ENCODE measurements at regions not wholly inside any gene's neighbourhood (a gene's known extent, or its start where the extent isn't known, plus 50 kb on each side); places are given as distances from the start of the nearest gene placed in this dataset.

- H4K20me1 ChIP-seq, result no peaks in the 10 kb centered on the region
- H3K9ac ChIP-seq, result no peak overlapping the region
- no peaks in the 10 kb centered on the region for H3K27me3 ChIP-seq
Observed at GRCh38 chr2:49459314-49459993, 305.1 kb upstream of the FSHR start.

GRCh38 chr2:49444005-49444404, 289.7 kb upstream of the FSHR start:
- H3K9ac ChIP-seq, result no peak overlapping the region
- no peak overlapping the region for H3K4me2 ChIP-seq
- no peak overlapping the region for H3K27ac ChIP-seq
- H4K20me1 ChIP-seq, result no peaks in the 10 kb centered on the region
- no peak for TF ChIP-seq Cebpa-rat (IDR thresholded peaks at IDR 0.05)
- no peaks in the 10 kb centered on the region for H3K36me3 ChIP-seq
- no peaks in the 10 kb centered on the region for H3K9me3 ChIP-seq
- H3K4me3 ChIP-seq, result no peak overlapping the region
- no peaks in the 10 kb centered on the region for H3K27me3 ChIP-seq
- H3K4me1 ChIP-seq, result no peaks in the 10 kb centered on the region

More at GRCh38 chr2:49459314-49459993, 305.1 kb upstream of the FSHR start:
- Histone ChIP-seq H3K27ac (no peak overlapping the region), H3K36me3 (no peaks in the 10 kb centered on the region), H3K4me3 (no peak overlapping the region), H3K4me1 (no peaks in the 10 kb centered on the region), H3K4me2 (no peak overlapping the region), H3K9me3 (peaks cover 2% of the 10 kb centered on the region; the same call in 1 of the 2 replicates)
- no peak for TF ChIP-seq Cebpa-rat (IDR thresholded peaks at IDR 0.05)

GRCh38 chr2:49426996-49427395, 272.7 kb upstream of the FSHR start:
- H3K27me3 ChIP-seq, result no peaks in the 10 kb centered on the region
- H3K4me2 ChIP-seq, result no peak overlapping the region
- H3K9me3 ChIP-seq, result no peaks in the 10 kb centered on the region
- no peaks in the 10 kb centered on the region for H4K20me1 ChIP-seq
- H3K27ac ChIP-seq, result no peak overlapping the region
- H3K4me1 ChIP-seq, result no peaks in the 10 kb centered on the region
- TF ChIP-seq Cebpa-rat (IDR thresholded peaks at IDR 0.05), result no peak
- no peaks in the 10 kb centered on the region for H3K36me3 ChIP-seq
- no peak overlapping the region for H3K9ac ChIP-seq
- no peak overlapping the region for H3K4me3 ChIP-seq

GRCh38 chr2:49416252-49416651, 261.9 kb upstream of the FSHR start:
- no peaks in the 10 kb centered on the region for H3K36me3 ChIP-seq
- no peaks in the 10 kb centered on the region for H3K4me1 ChIP-seq
- no peak for TF ChIP-seq Cebpa-rat (IDR thresholded peaks at IDR 0.05)
- H3K27ac ChIP-seq, result no peak overlapping the region
- H3K4me2 ChIP-seq, result no peak overlapping the region
- no peaks in the 10 kb centered on the region for H4K20me1 ChIP-seq
- no peaks in the 10 kb centered on the region for H3K9me3 ChIP-seq
- no peaks in the 10 kb centered on the region for H3K27me3 ChIP-seq
- H3K9ac ChIP-seq, result no peak overlapping the region
- H3K4me3 ChIP-seq, result no peak overlapping the region

- Histone ChIP-seq H3K27me3 (no peaks in the 10 kb centered on the region), H3K4me2 (no peak overlapping the region), H3K27ac (no peak overlapping the region), H4K20me1 (no peaks in the 10 kb centered on the region), H3K4me3 (no peak overlapping the region), H3K36me3 (no peaks in the 10 kb centered on the region), H3K4me1 (no peaks in the 10 kb centered on the region), H3K9ac (no peak overlapping the region), H3K9me3 (no peaks in the 10 kb centered on the region)
- TF ChIP-seq Cebpa-rat (IDR thresholded peaks at IDR 0.05), result no peak
Observed at GRCh38 chr2:49404108-49404507, 249.8 kb upstream of the FSHR start.

- Histone ChIP-seq H3K36me3 (no peaks in the 10 kb centered on the region), H3K27me3 (no peaks in the 10 kb centered on the region), H3K4me1 (no peaks in the 10 kb centered on the region), H3K9me3 (no peaks in the 10 kb centered on the region), H3K27ac (no peak overlapping the region), H3K4me2 (no peak overlapping the region), H3K9ac (no peak overlapping the region), H3K4me3 (no peak overlapping the region), H4K20me1 (no peaks in the 10 kb centered on the region)
- no peak for TF ChIP-seq Cebpa-rat (IDR thresholded peaks at IDR 0.05)
Observed at GRCh38 chr2:49403637-49404036, 249.3 kb upstream of the FSHR start.

- H3K4me2 ChIP-seq, result no peak overlapping the region
- no peaks in the 10 kb centered on the region for H3K36me3 ChIP-seq
- no peaks in the 10 kb centered on the region for H3K4me1 ChIP-seq
- H3K9me3 ChIP-seq, result no peaks in the 10 kb centered on the region
- H3K27me3 ChIP-seq, result no peaks in the 10 kb centered on the region
- no peak overlapping the region for H3K9ac ChIP-seq
- H3K4me3 ChIP-seq, result no peak overlapping the region
- H4K20me1 ChIP-seq, result no peaks in the 10 kb centered on the region
- no peak for TF ChIP-seq Cebpa-rat (IDR thresholded peaks at IDR 0.05)
- H3K27ac ChIP-seq, result no peak overlapping the region
Observed at GRCh38 chr2:49379406-49379805, 225.1 kb upstream of the FSHR start.

- no peak for TF ChIP-seq Cebpa-rat (IDR thresholded peaks at IDR 0.05)
- H3K27ac ChIP-seq, result no peak overlapping the region
- H4K20me1 ChIP-seq, result no peaks in the 10 kb centered on the region
- H3K4me2 ChIP-seq, result no peak overlapping the region
- H3K4me1 ChIP-seq, result no peaks in the 10 kb centered on the region
- H3K36me3 ChIP-seq, result no peaks in the 10 kb centered on the region
- H3K9me3 ChIP-seq, result no peaks in the 10 kb centered on the region
- H3K27me3 ChIP-seq, result no peaks in the 10 kb centered on the region
- no peak overlapping the region for H3K4me3 ChIP-seq
- H3K9ac ChIP-seq, result no peak overlapping the region
Observed at GRCh38 chr2:49371128-49371701, 216.9 kb upstream of the FSHR start.

GRCh38 chr2:49369650-49370049, 215.3 kb upstream of the FSHR start:
- H3K4me2 ChIP-seq, result no peak overlapping the region
- H3K36me3 ChIP-seq, result no peaks in the 10 kb centered on the region
- TF ChIP-seq Cebpa-rat (IDR thresholded peaks at IDR 0.05), result no peak
- no peak overlapping the region for H3K9ac ChIP-seq
- H3K9me3 ChIP-seq, result no peaks in the 10 kb centered on the region
- no peaks in the 10 kb centered on the region for H3K27me3 ChIP-seq
- no peak overlapping the region for H3K4me3 ChIP-seq
- H3K4me1 ChIP-seq, result no peaks in the 10 kb centered on the region
- no peak overlapping the region for H3K27ac ChIP-seq
- H4K20me1 ChIP-seq, result no peaks in the 10 kb centered on the region

GRCh38 chr2:49369101-49369500, 214.8 kb upstream of the FSHR start:
- TF ChIP-seq Cebpa-rat (IDR thresholded peaks at IDR 0.05), result no peak
- no peaks in the 10 kb centered on the region for H4K20me1 ChIP-seq
- no peaks in the 10 kb centered on the region for H3K27me3 ChIP-seq
- no peak overlapping the region for H3K27ac ChIP-seq
- H3K4me2 ChIP-seq, result no peak overlapping the region
- H3K36me3 ChIP-seq, result no peaks in the 10 kb centered on the region
- H3K4me3 ChIP-seq, result no peak overlapping the region
- no peaks in the 10 kb centered on the region for H3K4me1 ChIP-seq
- H3K9me3 ChIP-seq, result no peaks in the 10 kb centered on the region
- no peak overlapping the region for H3K9ac ChIP-seq
